ENCODE measurements at regions not wholly inside any gene's neighbourhood (a gene's known extent, or its start where the extent isn't known, plus 50 kb on each side); places are given as distances from the start of the nearest gene placed in this dataset.

GRCh38 chr6:77403424-77403823, 59.9 kb downstream of the HTR1B start:
- intact Hi-C loops (cut with DNase I) = no loop called here
- no peak for DNase-seq (ENCODE audit: missing footprints)
- no peak for ATAC-seq

- ATAC-seq (no peak), DNase-seq (ENCODE audit: missing footprints) (no peak)
- intact Hi-C loops (cut with DNase I) = no loop called here
These were observed 62.1 kb downstream of the HTR1B start for GRCh38 chr6:77401231-77401630.

- intact Hi-C loops (cut with DNase I) = no loop called here
- no peak for ATAC-seq
- DNase-seq (ENCODE audit: missing footprints) = no peak
These were observed 65.7 kb downstream of the HTR1B start for GRCh38 chr6:77397561-77397960.

- ATAC-seq (no peak), DNase-seq (ENCODE audit: missing footprints) (no peak)
- intact Hi-C loops (cut with DNase I) = no loop called here
These were observed 73.9 kb downstream of the HTR1B start for GRCh38 chr6:77389402-77389801.

- ATAC-seq (no peak), DNase-seq (ENCODE audit: missing footprints) (no peak)
- intact Hi-C loops (cut with DNase I) = no loop called here
These were observed 80.3 kb downstream of the HTR1B start for GRCh38 chr6:77383026-77383425.

- no peak for ATAC-seq
- intact Hi-C loops (cut with DNase I) = no loop called here
- no peak for DNase-seq (ENCODE audit: missing footprints)
These were observed 89.3 kb downstream of the HTR1B start for GRCh38 chr6:77373955-77374354.

GRCh38 chr6:77371748-77372147, 91.5 kb downstream of the HTR1B start:
- DNase-seq (ENCODE audit: missing footprints) (no peak), ATAC-seq (no peak)
- intact Hi-C loops (cut with DNase I) = no loop called here

- DNase-seq (ENCODE audit: missing footprints) (peak; percentile 71), ATAC-seq (peak; percentile 89)
- intact Hi-C loops (cut with DNase I) = no loop called here
These were observed 94.5 kb downstream of the HTR1B start for GRCh38 chr6:77368660-77369313.

GRCh38 chr6:77366798-77367197, 96.5 kb downstream of the HTR1B start:
- DNase-seq (ENCODE audit: missing footprints) = no peak
- no peak for ATAC-seq
- intact Hi-C loops (cut with DNase I) = no loop called here

- DNase-seq (ENCODE audit: missing footprints) (no peak), ATAC-seq (no peak)
- intact Hi-C loops (cut with DNase I) = no loop called here
These were observed 99.6 kb downstream of the HTR1B start for GRCh38 chr6:77363702-77364101.

GRCh38 chr6:77362055-77362454, 101.2 kb downstream of the HTR1B start:
- intact Hi-C loops (cut with DNase I) = no loop called here
- no peak for DNase-seq (ENCODE audit: missing footprints)
- no peak for ATAC-seq

- ATAC-seq = no peak
- no peak for DNase-seq (ENCODE audit: missing footprints)
- intact Hi-C loops (cut with DNase I) = no loop called here
These were observed 102.3 kb downstream of the HTR1B start for GRCh38 chr6:77361018-77361417.

GRCh38 chr6:77356821-77357220, 106.5 kb downstream of the HTR1B start:
- no peak for DNase-seq (ENCODE audit: missing footprints)
- no peak for ATAC-seq
- intact Hi-C loops (cut with DNase I) = no loop called here

- intact Hi-C loops (cut with DNase I) = no loop called here
- DNase-seq (ENCODE audit: missing footprints) (no peak), ATAC-seq (no peak)
These were observed 108.7 kb downstream of the HTR1B start for GRCh38 chr6:77354581-77354980.

GRCh38 chr6:77353129-77353528, 110.2 kb downstream of the HTR1B start:
- DNase-seq (ENCODE audit: missing footprints) (no peak), ATAC-seq (no peak)
- intact Hi-C loops (cut with DNase I) = no loop called here

- intact Hi-C loops (cut with DNase I) = loop anchor here (10.0 kb wide), 1 partner anchor 113 kb away; no protein-coding TSS in a partner anchor
- ATAC-seq (peak; percentile 95), DNase-seq (ENCODE audit: missing footprints) (peak; percentile 27)
These were observed 122.0 kb downstream of the HTR1B start for GRCh38 chr6:77341058-77341986.

GRCh38 chr6:77340331-77340730, 123.0 kb downstream of the HTR1B start:
- ATAC-seq = no peak
- intact Hi-C loops (cut with DNase I) = loop anchor here (10.0 kb wide), 1 partner anchor 114 kb away; no protein-coding TSS in a partner anchor
- peak; percentile 34 for DNase-seq (ENCODE audit: missing footprints)

- intact Hi-C loops (cut with DNase I) = loop anchor here (5.0 to 10.0 kb wide), 2 partner anchors 115 to 503 kb away; no protein-coding TSS in a partner anchor
- no peak for ATAC-seq
- DNase-seq (ENCODE audit: missing footprints) = no peak
These were observed 123.4 kb downstream of the HTR1B start for GRCh38 chr6:77339926-77340325.

GRCh38 chr6:77337392-77337791, 125.9 kb downstream of the HTR1B start:
- ATAC-seq (no peak), DNase-seq (ENCODE audit: missing footprints) (no peak)
- intact Hi-C loops (cut with DNase I) = loop anchor here (5.0 kb wide), 1 partner anchor 500 kb away; no protein-coding TSS in a partner anchor

- intact Hi-C loops (cut with DNase I) = no loop called here
- no peak for ATAC-seq
- no peak for DNase-seq (ENCODE audit: missing footprints)
These were observed 129.2 kb downstream of the HTR1B start for GRCh38 chr6:77334093-77334492.

Measured in Right ventricle myocardium inferior (tissue), 1 donor.